Parathyroid adenoma (tissue), 2 donors: ENCODE measurements at regions not wholly inside any gene's neighbourhood (a gene's known extent, or its start where the extent isn't known, plus 50 kb on each side); places are given as distances from the start of the nearest gene placed in this dataset.

ENCODE experiments used
- H2AFZ ChIP-seq: fragments of 300-600 bp; sonication (generic); one replicate; pipeline ENCODE4 v1.7.0; 2017; ENCODE audit warnings: antibody characterized with exemption, mild to moderate bottlenecking
- H3K27ac ChIP-seq: fragments of 300-600 bp; sonication (generic); one replicate; pipeline ENCODE4 v1.7.0; 2017
- H3K27me3 ChIP-seq: fragments of 300-600 bp; sonication (generic); one replicate; pipeline ENCODE4 v1.7.0; 2017; ENCODE audit warnings: low read length; ENCODE audit not compliant: control insufficient read depth, insufficient read depth
- H3K36me3 ChIP-seq: fragments of 300-600 bp; sonication (generic); one replicate; pipeline ENCODE4 v1.7.0; 2017; ENCODE audit warnings: low read length; ENCODE audit not compliant: control insufficient read depth, insufficient read depth
- H3K4me1 ChIP-seq: fragments of 300-600 bp; sonication (generic); one replicate; pipeline ENCODE4 v1.7.0; 2017; ENCODE audit warnings: control low read depth
- H3K4me2 ChIP-seq: fragments of 300-600 bp; sonication (generic); one replicate; pipeline ENCODE4 v1.7.0; 2017; ENCODE audit warnings: low read length
- H3K4me3 ChIP-seq: fragments of 300-600 bp; sonication (generic); one replicate; pipeline ENCODE4 v1.7.0; 2017; ENCODE audit warnings: low read depth, low read length
- H3K79me2 ChIP-seq: fragments of 300-600 bp; sonication (generic); one replicate; pipeline ENCODE4 v1.7.0; 2017; ENCODE audit warnings: control low read depth
- H3K9ac ChIP-seq: fragments of 300-600 bp; sonication (generic); one replicate; pipeline ENCODE4 v1.7.0; 2017; ENCODE audit warnings: mild to moderate bottlenecking
- H3K9me3 ChIP-seq: fragments of 300-600 bp; sonication (generic); one replicate; pipeline ENCODE4 v1.7.0; 2017; ENCODE audit warnings: low read length; ENCODE audit not compliant: control insufficient read depth
- TF ChIP-seq, protein P1 (sequence below): fragments of 300-600 bp; sonication (generic); IDR thresholded peaks from one replicate; pipeline ENCODE4 v1.7.0; 2017; ENCODE audit warnings: antibody characterized with exemption, mild to moderate bottlenecking
- donor health status: primary hyperparathyroidism.

DNA sequence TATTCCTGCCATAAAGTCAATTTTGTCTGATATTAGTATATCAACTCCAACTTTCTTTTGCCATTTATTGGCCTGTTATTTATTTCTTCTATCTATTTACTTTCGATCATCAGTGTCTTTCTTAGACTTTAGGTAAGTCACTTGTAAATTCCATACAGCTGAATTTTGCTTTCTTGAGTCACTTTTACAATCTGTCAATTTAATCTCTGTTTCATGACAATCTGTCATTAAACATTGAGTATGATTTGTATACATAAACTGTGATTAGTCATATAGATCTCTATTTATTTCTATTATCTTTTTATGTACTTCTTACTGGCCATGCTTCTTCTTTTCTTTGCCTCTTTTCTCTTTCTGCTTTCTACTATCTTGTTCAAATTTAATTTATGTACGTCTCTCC lies 160.1 kb downstream of the TMA16 start:
- no peaks in the 10 kb centered on the region for H3K36me3 ChIP-seq
- H3K9me3 ChIP-seq = no peaks in the 10 kb centered on the region
- TF ChIP-seq, protein P1, sequence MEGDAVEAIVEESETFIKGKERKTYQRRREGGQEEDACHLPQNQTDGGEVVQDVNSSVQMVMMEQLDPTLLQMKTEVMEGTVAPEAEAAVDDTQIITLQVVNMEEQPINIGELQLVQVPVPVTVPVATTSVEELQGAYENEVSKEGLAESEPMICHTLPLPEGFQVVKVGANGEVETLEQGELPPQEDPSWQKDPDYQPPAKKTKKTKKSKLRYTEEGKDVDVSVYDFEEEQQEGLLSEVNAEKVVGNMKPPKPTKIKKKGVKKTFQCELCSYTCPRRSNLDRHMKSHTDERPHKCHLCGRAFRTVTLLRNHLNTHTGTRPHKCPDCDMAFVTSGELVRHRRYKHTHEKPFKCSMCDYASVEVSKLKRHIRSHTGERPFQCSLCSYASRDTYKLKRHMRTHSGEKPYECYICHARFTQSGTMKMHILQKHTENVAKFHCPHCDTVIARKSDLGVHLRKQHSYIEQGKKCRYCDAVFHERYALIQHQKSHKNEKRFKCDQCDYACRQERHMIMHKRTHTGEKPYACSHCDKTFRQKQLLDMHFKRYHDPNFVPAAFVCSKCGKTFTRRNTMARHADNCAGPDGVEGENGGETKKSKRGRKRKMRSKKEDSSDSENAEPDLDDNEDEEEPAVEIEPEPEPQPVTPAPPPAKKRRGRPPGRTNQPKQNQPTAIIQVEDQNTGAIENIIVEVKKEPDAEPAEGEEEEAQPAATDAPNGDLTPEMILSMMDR = no peak
- H3K27me3 ChIP-seq = no peaks in the 10 kb centered on the region
- H2AFZ ChIP-seq = no peak overlapping the region
- H3K79me2 ChIP-seq = no peaks in the 10 kb centered on the region
- no peaks in the 10 kb centered on the region for H3K4me1 ChIP-seq
- no peak overlapping the region for H3K27ac ChIP-seq
- no peak overlapping the region for H3K4me2 ChIP-seq
- no peak overlapping the region for H3K4me3 ChIP-seq
- no peak overlapping the region for H3K9ac ChIP-seq

DNA sequence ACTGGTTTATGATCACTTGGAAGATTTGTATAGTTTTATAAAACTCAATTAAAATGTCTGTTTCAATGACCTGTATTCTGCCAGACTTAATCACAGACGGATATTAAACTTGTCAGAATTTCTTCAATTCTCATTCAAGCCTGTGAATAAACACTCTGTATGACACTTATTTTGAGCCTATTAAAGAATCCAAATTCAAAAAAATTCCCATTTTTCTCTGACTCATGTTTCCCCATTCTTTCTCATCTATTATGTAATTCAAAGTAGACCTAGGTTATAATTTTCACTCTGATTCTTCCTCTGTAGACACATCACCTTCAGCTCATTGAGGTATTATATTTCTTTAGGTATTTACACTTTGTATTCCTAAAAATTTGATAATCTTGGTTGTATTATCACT lies 166.1 kb downstream of the TMA16 start:
- H3K27ac ChIP-seq = no peak overlapping the region
- H3K9ac ChIP-seq = no peak overlapping the region
- no peak overlapping the region for H2AFZ ChIP-seq
- no peaks in the 10 kb centered on the region for H3K9me3 ChIP-seq
- TF ChIP-seq, protein P1 = no peak
- H3K27me3 ChIP-seq = no peaks in the 10 kb centered on the region
- H3K4me3 ChIP-seq = no peak overlapping the region
- H3K4me1 ChIP-seq = no peaks in the 10 kb centered on the region
- H3K36me3 ChIP-seq = no peaks in the 10 kb centered on the region
- no peak overlapping the region for H3K4me2 ChIP-seq
- no peaks in the 10 kb centered on the region for H3K79me2 ChIP-seq

DNA sequence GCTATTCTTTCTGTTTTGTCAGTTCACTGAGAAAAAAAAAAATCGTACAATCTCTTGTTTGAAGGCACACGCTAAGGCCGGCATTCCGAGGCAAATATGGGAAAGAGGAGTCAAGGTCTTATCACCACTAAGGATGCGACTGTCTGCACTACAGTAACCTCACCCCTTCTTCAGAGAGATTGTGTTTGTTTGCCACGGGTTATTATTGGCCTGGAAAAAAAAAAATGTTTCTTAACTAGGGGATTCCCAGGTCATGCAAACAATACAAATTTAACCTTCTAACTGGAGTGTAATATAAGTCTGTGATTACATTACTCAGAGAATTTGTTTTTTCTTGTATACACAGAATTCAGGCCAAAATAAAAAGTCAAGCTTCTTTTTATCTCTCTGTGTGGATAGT lies 168.3 kb downstream of the TMA16 start:
- Histone ChIP-seq H3K4me3 (no peak overlapping the region), H3K9ac (no peak overlapping the region), H3K79me2 (no peaks in the 10 kb centered on the region), H3K4me2 (no peak overlapping the region), H3K4me1 (no peaks in the 10 kb centered on the region), H2AFZ (no peak overlapping the region), H3K36me3 (no peaks in the 10 kb centered on the region), H3K9me3 (no peaks in the 10 kb centered on the region), H3K27ac (no peak overlapping the region), H3K27me3 (no peaks in the 10 kb centered on the region)
- TF ChIP-seq, protein P1 = no peak

DNA sequence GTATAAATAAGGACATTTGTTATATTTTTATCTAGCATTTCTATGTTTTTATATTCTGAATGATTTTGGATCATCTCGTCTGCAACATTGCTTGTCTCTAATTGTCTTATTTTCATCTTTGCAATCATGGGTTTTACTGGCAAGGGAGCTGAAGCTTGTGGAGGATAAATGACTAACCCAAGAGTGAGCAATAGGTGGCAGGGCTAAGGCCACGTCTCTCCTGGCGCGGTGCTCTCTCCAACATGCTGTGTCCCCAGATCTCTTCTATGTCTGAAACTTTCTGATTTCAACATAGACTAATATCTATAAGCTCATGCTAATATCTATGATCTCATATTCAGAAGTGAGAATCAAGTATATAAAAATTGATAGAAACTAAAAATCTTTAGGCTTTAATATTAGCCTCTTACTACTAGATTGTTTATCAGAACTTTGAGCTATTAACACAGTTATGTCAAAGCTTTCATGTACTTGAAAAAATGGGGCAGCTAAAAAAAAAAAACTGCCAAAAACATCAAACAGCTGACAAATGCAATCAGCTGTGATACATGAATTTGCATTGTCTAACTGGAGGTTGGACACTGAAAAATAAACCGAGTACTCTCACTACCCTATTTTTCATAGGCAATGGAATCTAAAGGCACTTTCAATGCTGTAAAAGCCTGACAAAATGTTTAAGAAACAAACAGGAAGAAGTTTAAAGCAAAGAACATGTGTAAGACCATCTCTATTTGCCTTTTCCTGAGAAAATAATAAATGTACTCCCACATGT lies 169.2 kb downstream of the TMA16 start:
- no peak overlapping the region for H3K27ac ChIP-seq
- H3K9me3 ChIP-seq = no peaks in the 10 kb centered on the region
- H3K9ac ChIP-seq = no peak overlapping the region
- H3K4me1 ChIP-seq = no peaks in the 10 kb centered on the region
- no peak overlapping the region for H3K4me2 ChIP-seq
- no peaks in the 10 kb centered on the region for H3K36me3 ChIP-seq
- H3K27me3 ChIP-seq = no peaks in the 10 kb centered on the region
- no peaks in the 10 kb centered on the region for H3K79me2 ChIP-seq
- no peak overlapping the region for H3K4me3 ChIP-seq
- no peak overlapping the region for H2AFZ ChIP-seq
- TF ChIP-seq, protein P1 = no peak

DNA sequence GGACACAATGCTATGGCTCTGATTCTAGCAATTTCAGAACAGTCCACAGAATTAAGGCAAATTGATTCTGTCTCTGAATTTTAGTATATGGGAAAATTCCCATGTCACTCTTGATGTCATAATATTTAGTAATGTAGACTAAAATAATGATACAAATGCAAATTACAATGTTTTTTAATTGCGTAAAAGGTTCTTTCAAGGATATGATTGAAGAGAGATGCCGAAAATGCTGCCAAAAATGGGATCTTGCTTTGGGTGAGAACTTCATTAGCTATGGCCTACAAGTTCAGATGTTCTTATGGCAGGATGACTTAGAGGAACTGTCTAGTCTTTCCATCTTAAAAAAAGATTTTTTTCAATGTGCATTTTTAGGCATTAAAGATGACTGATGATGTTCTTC lies 170.6 kb downstream of the TMA16 start:
- Histone ChIP-seq H3K79me2 (no peaks in the 10 kb centered on the region), H3K9ac (no peak overlapping the region), H3K4me2 (no peak overlapping the region), H3K36me3 (no peaks in the 10 kb centered on the region), H3K27me3 (no peaks in the 10 kb centered on the region), H2AFZ (no peak overlapping the region), H3K27ac (no peak overlapping the region), H3K9me3 (no peaks in the 10 kb centered on the region), H3K4me1 (no peaks in the 10 kb centered on the region), H3K4me3 (no peak overlapping the region)
- TF ChIP-seq, protein P1 = no peak
